ENCODE measurements at regions not wholly inside any gene's neighbourhood (a gene's known extent, or its start where the extent isn't known, plus 50 kb on each side); places are given as distances from the start of the nearest gene placed in this dataset.

DNA sequence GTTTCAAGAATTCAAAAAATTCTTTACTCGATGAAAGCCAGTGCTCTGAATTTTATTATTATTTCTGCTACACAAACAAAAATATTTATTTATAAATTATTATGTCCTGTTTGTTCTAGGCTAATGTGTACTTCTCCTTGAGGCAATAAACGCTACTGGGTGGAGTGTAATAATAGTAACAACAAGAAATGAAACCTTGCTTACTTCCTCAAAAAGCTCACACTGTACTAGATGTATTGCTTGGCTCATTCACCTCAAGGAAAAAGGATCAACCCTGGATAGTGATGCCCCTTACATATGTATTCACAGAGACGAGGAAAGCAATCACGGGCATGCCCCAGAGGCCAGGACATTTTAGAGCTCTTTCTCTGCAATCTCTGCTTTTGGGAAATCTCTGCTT is 685.6 kb upstream of the NXPH2 start:
- 50% methylated on average over 4 of the region's 4 CpGs for WGBS
- no peak for DNase-seq (ENCODE audit: low spot score)
- Histone ChIP-seq H3K4me1 (ENCODE audit: control insufficient read depth in 4 of 4, insufficient read depth in 4 of 4, low read length in 3 of 4) (no peaks in the 10 kb centered on the region), H3K36me3 (ENCODE audit: control insufficient read depth in 4 of 4, insufficient read depth in 3 of 4, low read depth in 1 of 4, low read length in 3 of 4) (no peaks in the 10 kb centered on the region), H3K27me3 (ENCODE audit: control insufficient read depth in 4 of 4, insufficient read depth in 4 of 4, low read length in 3 of 4) (no peaks in the 10 kb centered on the region), H3K4me3 (ENCODE audit: low read depth in 1 of 3, low read length in 3 of 3) (no peak overlapping the region), H3K27ac (ENCODE audit: low read depth in 1 of 2, low read length in 2 of 2) (no peak overlapping the region), H3K9ac (ENCODE audit: low read depth in 1 of 2, low read length in 2 of 2) (no peak overlapping the region), H3K9me3 (ENCODE audit: control insufficient read depth in 4 of 4, low read length in 3 of 4) (no peaks in the 10 kb centered on the region)
- no peak for TF ChIP-seq GABPA (IDR thresholded peaks at IDR 0.05 in 1 of 2, conservative IDR thresholded peaks at IDR 0.05 in 1 of 2)
- TF ChIP-seq FOXA1 (IDR thresholded peaks at IDR 0.05): no peak
- TF ChIP-seq EGR1 (IDR thresholded peaks at IDR 0.05; ENCODE audit: low read depth in 2 of 2): no peak
- TF ChIP-seq, protein P1, sequence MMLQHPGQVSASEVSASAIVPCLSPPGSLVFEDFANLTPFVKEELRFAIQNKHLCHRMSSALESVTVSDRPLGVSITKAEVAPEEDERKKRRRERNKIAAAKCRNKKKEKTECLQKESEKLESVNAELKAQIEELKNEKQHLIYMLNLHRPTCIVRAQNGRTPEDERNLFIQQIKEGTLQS (IDR thresholded peaks at IDR 0.05): no peak
- TF ChIP-seq HNF4G (IDR thresholded peaks at IDR 0.05): no peak
- TF ChIP-seq RXRA (IDR thresholded peaks at IDR 0.05): no peak
- TF ChIP-seq, protein P2, sequence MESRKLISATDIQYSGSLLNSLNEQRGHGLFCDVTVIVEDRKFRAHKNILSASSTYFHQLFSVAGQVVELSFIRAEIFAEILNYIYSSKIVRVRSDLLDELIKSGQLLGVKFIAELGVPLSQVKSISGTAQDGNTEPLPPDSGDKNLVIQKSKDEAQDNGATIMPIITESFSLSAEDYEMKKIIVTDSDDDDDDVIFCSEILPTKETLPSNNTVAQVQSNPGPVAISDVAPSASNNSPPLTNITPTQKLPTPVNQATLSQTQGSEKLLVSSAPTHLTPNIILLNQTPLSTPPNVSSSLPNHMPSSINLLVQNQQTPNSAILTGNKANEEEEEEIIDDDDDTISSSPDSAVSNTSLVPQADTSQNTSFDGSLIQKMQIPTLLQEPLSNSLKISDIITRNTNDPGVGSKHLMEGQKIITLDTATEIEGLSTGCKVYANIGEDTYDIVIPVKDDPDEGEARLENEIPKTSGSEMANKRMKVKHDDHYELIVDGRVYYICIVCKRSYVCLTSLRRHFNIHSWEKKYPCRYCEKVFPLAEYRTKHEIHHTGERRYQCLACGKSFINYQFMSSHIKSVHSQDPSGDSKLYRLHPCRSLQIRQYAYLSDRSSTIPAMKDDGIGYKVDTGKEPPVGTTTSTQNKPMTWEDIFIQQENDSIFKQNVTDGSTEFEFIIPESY (IDR thresholded peaks at IDR 0.05): no peak
- TF ChIP-seq SP1 (IDR thresholded peaks at IDR 0.05): no peak
- no peak for TF ChIP-seq RAD21 (IDR thresholded peaks at IDR 0.05)
- no peak for TF ChIP-seq JUND (IDR thresholded peaks at IDR 0.05)
- TF ChIP-seq HNF4A (conservative IDR thresholded peaks at IDR 0.05): no peak
- no peak for TF ChIP-seq TAF1 (conservative IDR thresholded peaks at IDR 0.05)
- TF ChIP-seq, protein P3, sequence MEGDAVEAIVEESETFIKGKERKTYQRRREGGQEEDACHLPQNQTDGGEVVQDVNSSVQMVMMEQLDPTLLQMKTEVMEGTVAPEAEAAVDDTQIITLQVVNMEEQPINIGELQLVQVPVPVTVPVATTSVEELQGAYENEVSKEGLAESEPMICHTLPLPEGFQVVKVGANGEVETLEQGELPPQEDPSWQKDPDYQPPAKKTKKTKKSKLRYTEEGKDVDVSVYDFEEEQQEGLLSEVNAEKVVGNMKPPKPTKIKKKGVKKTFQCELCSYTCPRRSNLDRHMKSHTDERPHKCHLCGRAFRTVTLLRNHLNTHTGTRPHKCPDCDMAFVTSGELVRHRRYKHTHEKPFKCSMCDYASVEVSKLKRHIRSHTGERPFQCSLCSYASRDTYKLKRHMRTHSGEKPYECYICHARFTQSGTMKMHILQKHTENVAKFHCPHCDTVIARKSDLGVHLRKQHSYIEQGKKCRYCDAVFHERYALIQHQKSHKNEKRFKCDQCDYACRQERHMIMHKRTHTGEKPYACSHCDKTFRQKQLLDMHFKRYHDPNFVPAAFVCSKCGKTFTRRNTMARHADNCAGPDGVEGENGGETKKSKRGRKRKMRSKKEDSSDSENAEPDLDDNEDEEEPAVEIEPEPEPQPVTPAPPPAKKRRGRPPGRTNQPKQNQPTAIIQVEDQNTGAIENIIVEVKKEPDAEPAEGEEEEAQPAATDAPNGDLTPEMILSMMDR (IDR thresholded peaks at IDR 0.05; ENCODE audit: low read depth, low read length, missing input control): no peak
- no peak for TF ChIP-seq YY1 (IDR thresholded peaks at IDR 0.05)
- TF ChIP-seq, protein P4, sequence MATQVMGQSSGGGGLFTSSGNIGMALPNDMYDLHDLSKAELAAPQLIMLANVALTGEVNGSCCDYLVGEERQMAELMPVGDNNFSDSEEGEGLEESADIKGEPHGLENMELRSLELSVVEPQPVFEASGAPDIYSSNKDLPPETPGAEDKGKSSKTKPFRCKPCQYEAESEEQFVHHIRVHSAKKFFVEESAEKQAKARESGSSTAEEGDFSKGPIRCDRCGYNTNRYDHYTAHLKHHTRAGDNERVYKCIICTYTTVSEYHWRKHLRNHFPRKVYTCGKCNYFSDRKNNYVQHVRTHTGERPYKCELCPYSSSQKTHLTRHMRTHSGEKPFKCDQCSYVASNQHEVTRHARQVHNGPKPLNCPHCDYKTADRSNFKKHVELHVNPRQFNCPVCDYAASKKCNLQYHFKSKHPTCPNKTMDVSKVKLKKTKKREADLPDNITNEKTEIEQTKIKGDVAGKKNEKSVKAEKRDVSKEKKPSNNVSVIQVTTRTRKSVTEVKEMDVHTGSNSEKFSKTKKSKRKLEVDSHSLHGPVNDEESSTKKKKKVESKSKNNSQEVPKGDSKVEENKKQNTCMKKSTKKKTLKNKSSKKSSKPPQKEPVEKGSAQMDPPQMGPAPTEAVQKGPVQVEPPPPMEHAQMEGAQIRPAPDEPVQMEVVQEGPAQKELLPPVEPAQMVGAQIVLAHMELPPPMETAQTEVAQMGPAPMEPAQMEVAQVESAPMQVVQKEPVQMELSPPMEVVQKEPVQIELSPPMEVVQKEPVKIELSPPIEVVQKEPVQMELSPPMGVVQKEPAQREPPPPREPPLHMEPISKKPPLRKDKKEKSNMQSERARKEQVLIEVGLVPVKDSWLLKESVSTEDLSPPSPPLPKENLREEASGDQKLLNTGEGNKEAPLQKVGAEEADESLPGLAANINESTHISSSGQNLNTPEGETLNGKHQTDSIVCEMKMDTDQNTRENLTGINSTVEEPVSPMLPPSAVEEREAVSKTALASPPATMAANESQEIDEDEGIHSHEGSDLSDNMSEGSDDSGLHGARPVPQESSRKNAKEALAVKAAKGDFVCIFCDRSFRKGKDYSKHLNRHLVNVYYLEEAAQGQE (IDR thresholded peaks at IDR 0.05): no peak
- no peak for TF ChIP-seq FOXA2 (IDR thresholded peaks at IDR 0.05)
- TF ChIP-seq, protein P5, sequence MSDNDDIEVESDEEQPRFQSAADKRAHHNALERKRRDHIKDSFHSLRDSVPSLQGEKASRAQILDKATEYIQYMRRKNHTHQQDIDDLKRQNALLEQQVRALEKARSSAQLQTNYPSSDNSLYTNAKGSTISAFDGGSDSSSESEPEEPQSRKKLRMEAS (IDR thresholded peaks at IDR 0.05): no peak
- TF ChIP-seq NR2F2 (IDR thresholded peaks at IDR 0.05): no peak

All from liver (tissue), 8 donors.